ENCODE measurements at regions not wholly inside any gene's neighbourhood (a gene's known extent, or its start where the extent isn't known, plus 50 kb on each side); places are given as distances from the start of the nearest gene placed in this dataset.

GRCh38 chr10:75347186-75347585, 54.4 kb downstream of the ZNF503 start:
- no peak for DNase-seq

GRCh38 chr10:75345738-75346137, 55.8 kb downstream of the ZNF503 start:
- DNase-seq: peak; percentile 21

- DNase-seq: no peak
These were observed 57.4 kb downstream of the ZNF503 start for GRCh38 chr10:75344170-75344569.

DNA sequence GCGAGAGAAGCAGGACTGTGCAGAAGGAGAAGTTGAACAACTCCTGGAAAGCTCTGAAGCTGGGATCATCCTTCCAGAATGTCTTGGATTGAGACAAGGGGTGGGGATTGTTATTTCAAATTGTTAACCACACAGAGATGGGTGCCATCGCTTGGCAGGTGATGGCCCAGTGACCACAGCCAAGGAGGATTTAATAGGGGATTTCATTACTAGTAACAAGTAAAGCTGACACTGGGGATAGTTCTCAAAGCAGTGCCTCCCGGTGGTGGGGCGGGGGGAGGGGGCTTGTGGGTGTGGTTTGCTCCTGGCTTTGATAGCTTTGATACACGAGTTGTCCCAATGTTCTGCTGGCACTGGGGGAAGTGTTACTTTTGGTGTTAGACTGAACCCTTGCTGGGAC, 59.2 kb downstream of the ZNF503 start:
- DNase-seq: no peak

DNA sequence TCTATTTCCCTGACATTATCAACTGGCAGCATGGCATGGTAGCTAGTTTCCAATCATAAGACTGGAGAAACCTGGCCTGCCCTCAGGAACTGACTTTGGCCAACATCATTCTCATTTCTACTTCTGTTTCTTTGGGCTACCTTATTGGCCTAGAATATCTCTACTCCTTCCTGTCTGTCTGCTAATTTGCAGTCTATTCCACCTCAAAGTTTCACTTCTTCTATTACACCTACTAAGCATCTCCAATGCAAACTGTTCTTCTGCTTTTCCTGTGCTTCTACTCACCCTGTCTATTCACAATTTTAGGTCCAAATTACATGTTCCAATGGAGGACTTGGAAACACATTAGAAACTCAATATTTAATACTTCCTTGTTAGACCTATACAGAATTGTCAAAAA, 65.6 kb downstream of the ZNF503 start:
- no peak for DNase-seq

GRCh38 chr10:75335191-75335590, 66.4 kb downstream of the ZNF503 start:
- no peak for DNase-seq

DNA sequence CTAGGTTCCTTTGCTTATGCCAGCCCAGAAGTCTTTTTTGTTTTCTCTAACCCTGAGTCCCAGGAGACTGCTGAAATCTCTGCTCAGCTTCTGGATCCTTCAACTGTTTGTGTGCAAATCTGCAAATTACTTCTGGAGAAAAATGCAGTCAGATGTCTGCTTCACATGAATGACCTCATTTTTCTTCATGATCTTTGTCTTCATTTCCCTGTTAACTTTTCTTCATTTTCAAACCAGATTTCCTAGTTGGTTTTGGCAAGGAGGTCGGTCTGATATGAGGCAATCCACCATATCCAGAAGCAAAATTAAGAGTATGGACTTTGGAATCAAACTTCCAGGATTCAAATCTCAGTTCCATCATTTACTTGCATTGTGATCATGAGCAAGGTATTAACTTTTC, 66.8 kb downstream of the ZNF503 start:
- no peak for DNase-seq

GRCh38 chr10:75332081-75332480, 69.5 kb downstream of the ZNF503 start:
- no peak for DNase-seq

GRCh38 chr10:75331081-75331480, 70.5 kb downstream of the ZNF503 start:
- DNase-seq: no peak

- DNase-seq: no peak
These were observed 72.3 kb downstream of the ZNF503 start for GRCh38 chr10:75329190-75329745.

DNA sequence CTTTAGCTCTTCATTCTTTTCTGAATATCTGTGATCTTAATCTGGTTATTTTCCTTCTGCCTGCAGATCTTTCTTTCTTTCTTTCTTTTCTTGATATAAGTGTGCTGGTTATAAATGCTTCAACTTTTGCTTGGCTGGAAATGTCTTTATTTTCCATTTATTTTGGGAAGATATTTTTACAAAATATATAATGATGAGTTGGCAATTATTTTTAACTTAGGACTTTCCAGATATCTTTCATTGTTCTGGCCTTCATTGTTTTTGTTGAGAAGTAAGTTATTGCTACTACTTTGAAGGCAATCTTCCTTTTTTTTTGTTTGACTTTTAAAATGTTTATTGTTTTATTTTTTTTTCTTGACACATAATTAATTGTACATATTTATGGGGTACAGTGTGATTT, 75.3 kb downstream of the ZNF503 start:
- no peak for DNase-seq

DNA sequence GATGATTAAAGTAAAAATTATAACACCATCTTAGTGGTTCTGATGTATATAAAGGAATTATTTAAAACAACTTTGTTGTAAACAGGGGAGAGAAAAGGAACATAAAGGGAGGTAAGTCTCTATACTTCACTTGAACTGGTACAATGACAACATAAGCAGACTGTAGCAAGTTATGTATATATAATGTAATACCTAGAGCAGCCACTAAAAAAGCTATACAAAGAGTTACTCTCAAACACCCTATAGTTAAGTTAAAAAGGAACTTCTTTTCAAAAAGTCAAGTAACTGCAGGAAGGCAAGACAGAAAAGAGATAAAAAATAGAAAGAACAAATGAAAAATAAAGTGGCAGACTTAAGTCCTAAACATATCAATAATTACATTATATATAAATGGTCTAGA, 82.3 kb downstream of the ZNF503 start:
- no peak for DNase-seq

DNA sequence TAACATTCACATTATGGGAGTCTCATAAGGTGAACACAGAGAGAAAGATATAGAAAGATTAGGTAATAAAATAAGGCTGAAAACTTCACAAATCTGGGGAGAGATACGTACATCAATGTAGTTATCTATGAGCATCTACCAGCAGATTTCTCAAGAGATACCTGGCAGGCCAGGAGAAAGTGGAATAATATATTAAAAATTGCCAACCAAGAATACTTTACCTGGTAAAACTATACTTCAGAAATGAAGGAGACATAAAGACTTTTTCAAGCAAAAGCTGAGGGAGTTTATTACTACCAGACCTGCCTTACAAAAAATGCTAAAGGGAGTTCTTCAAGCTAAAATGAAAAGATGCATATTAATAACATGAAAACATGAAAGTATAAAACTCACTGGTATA, 78.8 kb upstream of the COMTD1 start:
- DNase-seq: no peak

DNA sequence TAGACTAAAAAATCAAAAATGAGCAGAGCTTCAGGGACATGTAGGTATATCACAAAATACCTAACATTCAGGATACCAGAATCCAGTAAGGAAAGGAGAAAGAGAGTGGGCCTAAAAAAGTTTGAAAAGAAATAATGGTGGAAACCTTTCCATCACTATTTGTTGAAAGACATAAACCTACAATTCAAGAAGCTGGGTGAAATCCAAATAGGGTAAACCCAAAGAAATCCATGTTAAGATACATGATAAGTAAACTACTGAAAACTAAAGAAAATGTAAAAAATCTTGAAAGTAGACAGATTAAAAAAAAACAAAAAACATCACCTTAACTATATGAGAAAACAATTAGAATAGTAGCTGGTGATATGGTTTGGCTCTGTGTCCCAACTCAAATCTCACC, 76.7 kb upstream of the COMTD1 start:
- DNase-seq: no peak

GRCh38 chr10:75305675-75306074, 69.9 kb upstream of the COMTD1 start:
- no peak for DNase-seq

- no peak for DNase-seq
These were observed 69.1 kb upstream of the COMTD1 start for GRCh38 chr10:75304741-75305390.

- no peak for DNase-seq
These were observed 68.6 kb upstream of the COMTD1 start for GRCh38 chr10:75304313-75304712.

GRCh38 chr10:75303045-75303777, 67.5 kb upstream of the COMTD1 start:
- no peak for DNase-seq

- no peak for DNase-seq
These were observed 66.3 kb upstream of the COMTD1 start for GRCh38 chr10:75302029-75302428.

DNA sequence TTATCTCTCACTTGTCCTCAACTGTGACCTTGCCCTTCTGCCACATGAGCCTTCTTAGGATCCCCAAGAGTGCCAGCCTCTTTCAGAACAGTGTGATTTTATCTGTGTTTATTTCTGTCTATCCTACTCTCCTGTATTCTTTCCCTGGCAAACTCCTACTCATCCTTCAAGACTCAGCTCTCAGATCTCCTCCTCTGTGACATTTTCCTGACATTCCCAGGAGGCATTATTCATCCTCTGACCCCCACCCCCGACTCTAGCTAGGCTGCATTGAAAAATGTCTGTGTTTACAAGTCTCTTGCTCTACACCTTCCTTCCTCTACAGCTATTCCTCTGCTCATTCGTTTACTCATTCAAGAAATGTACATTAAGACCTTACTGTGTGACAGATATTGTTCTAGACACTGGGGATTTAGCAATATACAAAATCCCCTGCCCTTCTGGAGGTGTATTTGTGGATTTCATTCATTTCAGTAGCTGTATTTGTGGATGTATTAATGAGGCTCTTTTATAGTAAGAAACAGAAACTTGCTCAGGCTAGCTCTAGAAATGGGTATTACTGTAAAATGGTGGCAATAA, 61.4 kb upstream of the COMTD1 start:
- DNase-seq: no peak

- no peak for DNase-seq
These were observed 60.2 kb upstream of the COMTD1 start for GRCh38 chr10:75295868-75296441.

GRCh38 chr10:75294866-75295701, 59.3 kb upstream of the COMTD1 start:
- DNase-seq: peak; percentile 72

GRCh38 chr10:75294518-75294865, 58.7 kb upstream of the COMTD1 start:
- peak; percentile 16 for DNase-seq
